Astrocyte of the hippocampus (primary cell): ENCODE measurements at regions not wholly inside any gene's neighbourhood (a gene's known extent, or its start where the extent isn't known, plus 50 kb on each side); places are given as distances from the start of the nearest gene placed in this dataset.

Experiments
- DNase-seq: peaks from one replicate; pipeline ENCODE4 v3.0.0; 2011; ENCODE audit warnings: low read depth, low spot score

DNA sequence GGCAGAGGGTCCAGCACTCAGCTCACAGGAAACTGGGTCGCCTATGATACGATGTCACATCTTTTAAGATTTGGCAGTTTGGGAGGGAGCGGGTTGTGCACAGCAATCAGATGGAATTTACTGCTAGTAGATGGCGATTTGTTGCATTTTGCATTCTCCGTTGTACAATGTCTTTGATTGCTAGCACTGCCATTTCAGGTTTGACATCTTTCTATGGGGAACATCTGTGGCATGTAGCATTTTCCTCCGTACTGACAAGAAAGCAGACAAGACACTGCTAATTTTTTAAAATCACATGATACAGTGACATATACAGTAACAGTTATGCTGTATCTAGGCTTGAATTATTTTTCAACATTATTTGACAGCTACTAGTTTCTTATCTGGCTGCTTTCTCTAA, 119.7 kb upstream of the PCSK2 start:
- DNase-seq = no peak

DNA sequence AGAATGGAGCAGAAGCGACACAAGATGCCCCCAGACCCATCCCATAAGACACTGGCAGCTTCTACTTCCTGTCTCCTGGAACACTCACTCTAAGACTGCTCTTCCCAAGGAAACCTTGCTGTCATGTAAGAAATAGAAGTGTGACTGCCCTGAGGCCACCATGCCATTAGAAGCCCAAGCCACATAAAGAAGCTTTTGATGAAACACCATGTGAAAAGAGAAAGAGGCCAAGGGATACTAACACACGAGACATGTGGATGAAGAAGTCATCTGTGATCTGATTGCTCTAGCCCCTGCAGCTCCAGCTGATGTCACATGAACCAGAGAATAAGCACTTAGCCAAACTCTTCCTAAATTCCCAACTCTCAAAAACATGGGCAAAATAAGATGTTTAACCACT, 117.9 kb upstream of the PCSK2 start:
- DNase-seq = no peak

DNA sequence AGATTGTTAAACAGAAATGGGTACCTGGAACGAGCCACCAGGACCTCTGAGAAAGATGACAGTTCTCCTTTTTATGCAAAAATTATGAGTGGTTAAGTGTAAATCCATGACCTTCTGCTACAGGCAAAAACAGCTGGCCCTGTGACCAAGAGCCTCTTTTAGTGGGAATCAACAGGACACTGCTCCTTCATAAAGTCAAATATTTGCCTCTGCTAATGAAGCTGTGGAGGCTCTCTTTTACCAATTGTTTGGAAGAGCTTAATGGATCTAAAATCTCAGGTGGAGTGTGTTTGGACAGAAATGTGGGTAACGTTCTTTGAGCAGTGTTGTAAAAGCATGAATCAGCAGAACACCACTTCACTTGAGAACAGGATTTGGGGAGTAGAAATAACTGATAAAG, 117.5 kb upstream of the PCSK2 start:
- no peak for DNase-seq

DNA sequence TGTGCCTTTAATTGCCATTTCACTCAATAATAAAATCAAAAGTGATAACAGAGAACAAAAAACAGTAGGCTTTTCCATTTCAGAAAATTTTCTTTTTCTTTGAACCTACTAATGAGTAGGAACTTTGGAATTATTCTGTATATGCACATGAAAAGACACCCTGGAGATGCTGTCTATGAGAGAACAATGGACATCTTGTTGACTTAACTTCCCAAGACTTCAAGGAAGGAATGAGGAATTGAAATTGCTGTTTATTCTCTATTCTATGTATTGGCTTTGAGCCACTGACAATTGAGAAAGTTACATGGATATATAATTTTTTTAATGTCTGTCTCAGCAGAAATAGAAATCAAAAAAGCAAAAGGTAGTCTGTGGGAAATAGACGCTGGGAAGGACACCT, 98.6 kb upstream of the PCSK2 start:
- no peak for DNase-seq

DNA sequence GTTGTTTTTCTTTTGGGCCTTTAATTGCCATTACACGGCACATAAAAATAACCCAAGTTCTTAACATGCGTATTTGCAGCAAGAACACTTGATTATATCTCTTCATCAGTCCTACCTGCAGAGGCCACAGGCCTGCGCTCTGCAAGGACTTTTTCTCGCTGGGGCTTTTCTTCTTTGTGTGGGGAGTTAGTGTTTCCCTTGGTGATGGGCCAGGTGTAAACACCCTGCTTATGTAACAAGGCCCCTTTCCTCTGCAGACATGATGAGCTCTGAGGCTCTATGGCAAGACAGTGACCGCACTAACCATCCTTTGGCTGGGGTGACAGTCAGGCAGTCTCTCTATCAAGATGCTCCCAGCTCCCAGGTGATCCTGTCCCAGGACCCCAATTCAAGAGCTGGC, 97.8 kb upstream of the PCSK2 start:
- DNase-seq = no peak

DNA sequence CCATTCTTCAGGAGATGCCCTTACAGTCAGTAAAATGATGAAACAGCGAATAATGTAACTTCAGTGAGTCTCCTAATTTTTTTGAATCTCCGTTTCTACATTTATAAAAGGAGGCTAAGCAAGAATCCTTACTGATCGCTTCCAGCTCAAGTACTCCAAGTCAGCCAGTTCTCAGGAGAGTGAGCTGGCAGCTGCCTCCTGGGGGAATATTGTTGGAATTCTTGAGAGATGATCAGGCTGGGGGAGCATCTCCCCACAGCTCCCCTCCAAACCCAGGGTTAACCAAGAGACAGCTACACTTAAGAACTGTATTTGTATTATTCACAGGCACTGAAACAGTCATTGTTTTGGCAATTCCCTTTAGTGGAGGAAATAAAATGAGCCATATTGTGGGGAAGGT, 89.1 kb upstream of the PCSK2 start:
- DNase-seq = no peak

DNA sequence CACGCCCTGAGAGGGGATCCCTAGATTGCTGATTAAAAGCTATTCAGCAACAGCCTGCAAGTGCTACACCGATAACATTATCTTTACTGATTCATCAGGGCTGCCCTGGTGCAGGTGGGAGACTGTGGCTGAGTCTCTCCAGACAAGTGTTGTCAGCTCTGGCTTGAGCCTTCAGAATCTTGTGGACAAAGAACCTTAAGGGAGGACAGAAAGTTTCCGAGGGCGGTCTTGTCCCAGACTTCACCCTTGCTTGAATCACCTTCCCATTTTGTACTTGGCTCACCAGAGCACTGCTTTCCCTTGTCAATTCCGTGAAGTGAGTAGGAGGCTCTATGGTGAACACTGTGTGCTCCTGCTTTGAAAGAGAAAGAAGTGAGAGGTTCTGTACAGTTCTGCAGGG, 88.6 kb upstream of the PCSK2 start:
- no peak for DNase-seq

DNA sequence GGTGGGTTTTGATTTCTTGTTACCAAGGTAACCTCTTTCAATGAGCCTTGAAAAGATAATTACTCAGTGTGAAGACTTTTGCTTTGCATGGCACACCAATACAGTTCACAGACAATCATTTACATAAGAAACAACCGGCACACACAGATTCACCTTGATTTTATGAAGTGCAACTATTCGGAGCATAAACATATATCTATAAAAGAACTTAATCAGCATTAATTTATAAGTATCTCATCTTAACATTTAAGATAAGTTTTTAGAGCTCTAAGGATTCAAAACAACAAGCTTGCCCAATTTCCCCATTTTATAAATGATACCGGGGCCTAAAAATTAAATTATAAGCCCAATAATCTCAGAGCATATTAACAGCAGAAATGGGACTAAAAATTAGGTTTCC, 85.9 kb upstream of the PCSK2 start:
- no peak for DNase-seq

DNA sequence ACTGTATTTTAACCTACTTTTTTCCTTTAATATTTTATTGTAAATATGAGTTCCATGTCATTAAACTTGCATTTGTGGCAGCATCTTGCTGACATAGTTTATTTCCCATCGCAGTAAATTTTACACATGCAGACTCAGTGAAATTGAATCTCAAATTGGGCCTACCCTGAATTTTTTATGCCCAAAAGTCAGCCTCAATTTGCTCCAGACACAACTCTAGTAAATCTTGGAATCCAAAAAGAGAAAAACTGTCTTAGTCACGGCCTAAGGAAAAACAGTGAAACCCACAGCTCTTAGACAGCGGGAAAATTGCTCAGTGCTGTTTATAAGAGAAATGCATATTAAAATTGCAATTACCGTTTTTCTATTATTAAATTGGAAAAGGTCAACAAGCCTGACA, 85.3 kb upstream of the PCSK2 start:
- no peak for DNase-seq

DNA sequence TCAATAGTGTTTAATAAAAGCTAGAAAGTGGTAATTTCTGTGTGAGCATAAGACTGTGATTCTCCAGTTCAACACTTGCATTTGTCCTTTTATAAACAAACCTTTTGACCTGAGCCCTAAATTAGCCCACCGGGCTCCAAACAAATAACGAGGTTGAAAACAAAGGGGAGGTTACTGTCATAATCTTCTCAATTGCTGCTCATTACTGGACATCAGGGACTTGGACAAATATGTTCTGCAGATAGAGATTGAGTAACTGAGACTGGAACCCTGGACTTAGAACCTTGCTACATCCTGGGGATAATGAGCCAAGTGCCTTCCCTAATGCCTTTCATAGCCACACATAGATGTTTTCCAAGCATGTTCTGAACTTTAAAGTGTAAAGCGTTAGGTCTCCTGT, 84.2 kb upstream of the PCSK2 start:
- DNase-seq = no peak

DNA sequence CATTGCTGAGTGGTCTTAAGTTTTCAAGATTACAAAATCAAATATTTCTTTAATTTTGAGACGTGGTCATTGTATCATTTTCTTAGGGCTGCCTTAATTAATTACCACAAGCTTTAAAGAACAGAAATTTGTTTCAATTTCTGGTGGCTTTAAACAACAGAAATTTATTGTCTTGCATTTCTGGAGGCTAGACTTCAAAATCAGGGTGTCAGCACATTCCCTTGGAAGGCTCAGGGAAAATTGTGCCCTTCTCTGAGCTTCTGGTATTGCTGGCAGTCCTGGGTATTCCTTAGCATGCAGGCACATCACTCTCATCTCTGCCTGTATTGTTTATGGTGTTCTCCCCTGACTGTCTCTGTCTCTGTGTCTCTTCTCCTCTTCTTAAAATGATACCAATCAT, 76.0 kb upstream of the PCSK2 start:
- no peak for DNase-seq

DNA sequence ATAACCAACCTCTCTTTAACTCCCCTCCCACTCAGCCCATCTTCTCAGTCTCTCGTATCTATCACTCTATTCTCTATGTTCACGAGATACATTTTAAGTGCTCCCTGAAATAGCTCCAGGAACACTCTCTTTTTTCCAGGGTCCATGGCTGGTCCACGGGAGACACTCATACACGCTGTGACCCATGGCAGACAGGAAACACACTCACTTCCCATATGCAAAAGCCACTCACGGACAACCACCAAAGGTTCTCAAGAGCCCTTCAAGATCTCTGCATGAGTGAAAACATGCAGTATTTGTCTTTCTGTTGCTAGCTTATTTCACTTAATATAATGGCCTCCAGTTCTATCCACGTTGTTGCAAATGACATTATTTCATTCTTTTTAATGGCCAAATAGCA, 71.4 kb upstream of the PCSK2 start:
- no peak for DNase-seq

DNA sequence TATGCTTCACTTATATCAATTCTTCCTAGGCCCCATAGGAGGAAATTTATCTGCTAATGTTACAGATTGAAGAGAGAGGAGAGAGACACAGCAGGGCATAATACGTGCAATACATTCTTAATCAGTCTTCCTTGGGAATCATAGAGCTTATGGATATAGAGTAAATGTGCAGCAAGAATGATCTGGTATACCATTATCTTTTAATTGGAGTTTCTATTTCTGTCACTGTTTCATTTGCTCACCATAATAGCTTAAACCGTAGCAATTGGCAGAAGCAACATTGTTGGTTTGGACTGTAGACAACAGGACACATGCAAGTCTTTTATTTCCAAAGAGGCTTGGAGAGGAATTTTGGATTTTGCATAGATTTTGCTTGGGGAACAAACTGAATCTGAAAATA, 68.1 kb upstream of the PCSK2 start:
- DNase-seq = no peak

DNA sequence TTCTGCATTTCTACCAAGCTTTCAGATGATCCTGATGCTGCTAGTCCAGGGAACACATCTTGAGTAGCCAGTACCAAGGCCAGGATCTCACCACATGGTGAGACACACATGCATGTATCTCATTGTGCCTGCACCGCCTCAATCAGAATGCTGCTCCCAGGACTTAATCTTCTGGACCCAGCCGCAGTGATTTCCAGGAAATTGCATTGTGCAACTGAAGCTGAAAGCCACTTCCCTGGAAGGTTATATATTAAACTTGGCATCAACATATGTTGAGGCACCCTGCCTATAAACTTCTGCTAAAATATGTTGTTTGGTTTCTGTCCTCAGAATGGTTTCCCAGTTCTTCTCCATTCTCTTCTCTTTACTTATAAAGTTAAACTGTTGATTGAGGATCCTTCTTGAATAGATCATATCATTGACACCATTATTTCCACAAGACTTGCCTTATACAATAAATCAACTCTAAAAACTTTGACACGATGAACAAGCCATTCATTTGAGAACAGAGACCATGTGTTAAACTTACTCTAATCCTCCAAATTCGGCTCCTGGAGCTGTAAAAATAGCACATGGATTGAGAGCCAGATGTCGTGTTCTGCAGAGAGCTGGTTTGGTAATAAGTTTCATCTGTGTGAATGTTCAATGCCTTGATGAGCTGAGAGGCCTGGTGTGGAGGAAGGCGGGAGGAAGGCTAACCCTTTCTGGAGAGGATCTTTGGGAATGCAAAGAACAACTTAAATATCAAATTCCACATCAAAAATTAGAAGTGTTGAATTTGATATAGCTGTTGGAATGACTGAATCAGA, 65.0 kb upstream of the PCSK2 start:
- no peak for DNase-seq

DNA sequence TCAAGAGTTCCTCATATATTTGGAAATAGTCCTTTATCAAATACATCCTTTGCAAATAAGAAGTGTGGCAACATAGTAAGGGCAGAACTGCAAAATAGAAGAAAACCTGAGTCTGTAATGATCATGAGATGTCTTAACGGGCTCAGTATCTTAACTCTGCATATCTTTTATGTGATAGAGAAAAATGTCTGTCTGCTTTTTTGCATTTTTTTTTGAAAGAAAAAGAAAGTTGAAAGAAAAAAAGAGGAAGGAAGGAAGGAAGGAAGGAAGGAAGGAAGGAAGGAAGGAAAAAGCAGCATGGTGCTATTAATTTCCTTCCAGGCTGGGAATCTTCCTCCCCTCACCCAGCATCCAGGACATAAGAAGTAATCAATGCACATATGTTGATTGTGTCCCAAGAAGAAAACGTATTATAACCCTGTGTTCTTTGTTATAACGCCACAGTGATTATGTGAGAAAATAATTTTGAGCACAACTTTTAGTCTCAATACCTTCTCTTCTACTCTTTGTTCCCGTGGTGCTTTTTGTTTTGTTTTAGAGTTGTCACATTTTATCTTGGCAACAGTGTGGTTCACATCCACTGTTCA, 58.7 kb upstream of the PCSK2 start:
- no peak for DNase-seq

DNA sequence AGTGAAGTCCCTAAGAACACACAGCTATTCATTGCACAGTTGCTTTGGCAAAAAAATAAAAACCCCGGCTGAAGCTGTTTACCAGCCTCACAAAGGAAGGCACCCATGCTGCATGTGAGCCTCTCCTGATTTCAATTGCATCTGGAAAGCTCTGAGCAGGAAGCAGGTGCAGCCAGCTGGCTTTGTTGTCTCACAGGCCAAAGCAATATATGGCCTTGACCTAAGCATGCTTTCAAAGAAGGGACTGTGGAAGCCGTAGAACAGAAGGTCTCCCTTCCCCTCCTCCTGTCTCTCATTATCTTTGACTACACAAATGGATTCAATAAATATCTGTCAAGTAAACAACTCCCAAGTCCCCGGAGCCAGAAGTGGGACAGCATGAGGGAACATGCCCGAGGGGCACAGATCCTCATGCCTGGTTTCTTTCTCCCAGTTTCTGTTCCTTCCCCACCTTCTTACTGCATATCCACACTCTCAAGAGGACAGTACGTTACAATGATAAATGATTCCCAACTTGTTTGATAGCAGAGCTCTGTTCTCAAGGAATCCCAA, 57.2 kb upstream of the PCSK2 start:
- no peak for DNase-seq

DNA sequence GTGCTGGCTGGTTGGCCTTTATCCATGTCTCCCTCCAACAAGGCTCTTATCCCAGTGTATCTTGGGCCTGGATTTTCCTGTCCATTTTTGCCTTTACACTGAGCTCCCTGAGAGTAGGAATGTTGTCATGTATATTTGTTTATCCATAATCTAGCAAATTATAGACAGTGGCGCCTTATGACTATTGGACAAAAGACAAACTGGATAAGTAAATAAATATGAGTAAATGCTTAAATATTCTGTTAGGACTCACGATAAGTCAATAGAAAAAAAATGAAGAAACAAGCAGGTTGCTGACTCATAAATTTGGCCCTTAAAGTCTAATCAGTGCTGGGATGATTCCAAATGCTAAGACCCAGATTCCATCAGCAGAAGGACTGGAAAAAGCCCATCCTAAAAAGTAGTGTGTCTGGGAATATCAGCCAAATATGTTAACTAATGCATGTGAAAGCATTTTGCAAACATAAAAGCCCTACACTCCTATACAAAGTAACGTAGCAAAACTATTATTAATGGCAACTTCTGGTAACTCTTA, 55.0 kb upstream of the PCSK2 start:
- DNase-seq = no peak

DNA sequence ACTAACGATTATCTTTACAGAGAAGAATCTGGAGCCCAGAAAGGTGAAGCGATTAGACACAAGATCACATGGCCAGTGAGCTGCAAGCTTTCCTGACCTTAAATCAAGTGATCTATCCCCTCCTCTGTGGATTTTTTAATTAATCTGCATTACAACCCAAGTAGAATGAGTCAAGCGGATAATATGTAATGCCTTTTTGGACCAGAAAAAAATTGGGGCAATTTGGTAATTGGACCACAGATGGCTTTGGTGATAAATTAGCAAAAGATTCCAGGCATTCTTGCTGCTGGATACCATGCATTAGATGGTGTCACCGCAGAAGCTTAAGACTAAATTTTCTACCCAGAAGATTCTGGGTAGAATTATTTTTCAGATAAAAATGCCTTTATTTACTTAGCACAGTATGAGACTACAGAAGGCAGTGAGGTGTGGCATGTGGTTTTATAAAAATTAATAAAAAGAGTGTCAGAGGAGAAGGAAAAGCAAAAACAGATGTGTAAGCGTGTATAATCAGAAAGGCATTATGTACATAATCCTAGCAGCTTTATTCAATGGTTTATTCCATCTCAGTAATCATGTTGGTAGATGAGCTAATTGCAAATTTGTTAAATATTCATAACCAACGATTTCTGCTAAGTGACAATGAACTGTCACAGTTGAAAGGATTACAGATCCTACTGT, 53.9 kb upstream of the PCSK2 start:
- DNase-seq = no peak
